K562 (cell line): ENCODE measurements at regions not wholly inside any gene's neighbourhood (a gene's known extent, or its start where the extent isn't known, plus 50 kb on each side); places are given as distances from the start of the nearest gene placed in this dataset.

Source experiments
- BHLHE40 ChIP-seq: IDR thresholded peaks from 2 replicates; pipeline ENCODE4 v1.6.1; 2011; ENCODE audit warnings: low read length, improper control_type of control experiment
- CTCF ChIP-seq, 3 experiments: IDR thresholded peaks in 2 of 3; conservative IDR thresholded peaks in 1 of 3; 2 replicates each; pipeline ENCODE4 v1.5.1; 2011 to 2012; ENCODE audit warnings: low read length in 3 of 3, mild to moderate bottlenecking in 3 of 3, control low read depth in 2 of 3, improper control_type of control experiment in 1 of 3, inconsistent platforms in 1 of 3, low read depth in 1 of 3, mixed read lengths in 1 of 3, moderate library complexity in 1 of 3; ENCODE audit not compliant: insufficient read depth in 2 of 3
- DIDO1 ChIP-seq: fragments of 450-650 bp; IDR thresholded peaks from 2 replicates; pipeline ENCODE4 v1.6.1; 2016; ENCODE audit warnings: low read depth, missing biosample characterization, missing genetic modification characterization
- E2F6 ChIP-seq, 2 experiments: IDR thresholded peaks; 2 replicates each; pipeline ENCODE4 v1.6.1; 2011; ENCODE audit warnings: borderline replicate concordance in 1 of 2, control low read depth in 1 of 2, low read depth in 1 of 2, low read length in 1 of 2, mild to moderate bottlenecking in 1 of 2, mixed read lengths in 1 of 2, moderate library complexity in 1 of 2; ENCODE audit not compliant: insufficient read depth in 1 of 2, insufficient read length in 1 of 2, poor library complexity in 1 of 2, severe bottlenecking in 1 of 2; ENCODE audit errors: extremely low read depth in 1 of 2
- FOXJ2 ChIP-seq: fragments of 200-800 bp; sonication (Bioruptor generic); IDR thresholded peaks from 2 replicates; pipeline ENCODE4 v1.6.1; 2016; ENCODE audit warnings: missing genetic modification characterization, missing compliant biosample characterization
- FOXP1 ChIP-seq: sonication (generic); formaldehyde crosslinking; IDR thresholded peaks from 2 replicates; pipeline ENCODE4 v1.8.0; 2022; ENCODE audit warnings: mild to moderate bottlenecking, missing genetic modification reagents
- HCFC1 ChIP-seq: IDR thresholded peaks from 2 replicates; pipeline ENCODE4 v1.6.1; 2012; ENCODE audit warnings: low read depth, low read length, improper control_type of control experiment
- LEF1 ChIP-seq: fragments of 450-650 bp; IDR thresholded peaks from 2 replicates; pipeline ENCODE4 v1.6.1; 2016; ENCODE audit warnings: mild to moderate bottlenecking
- MAX ChIP-seq: sonication (generic); formaldehyde crosslinking; IDR thresholded peaks from 2 replicates; pipeline ENCODE4 v1.9.0; 2022; ENCODE audit warnings: mild to moderate bottlenecking, missing genetic modification reagents
- MTA3 ChIP-seq: fragments of 450-650 bp; formaldehyde crosslinking; IDR thresholded peaks from 2 replicates; pipeline ENCODE4 v1.6.1; 2017; ENCODE audit warnings: mild to moderate bottlenecking, borderline replicate concordance
- NCOA1 ChIP-seq: fragments of 450-650 bp; IDR thresholded peaks from 2 replicates; pipeline ENCODE4 v1.6.1; 2016; ENCODE audit warnings: low read depth
- NR1H2 ChIP-seq: sonication (generic); formaldehyde crosslinking; IDR thresholded peaks from 2 replicates; pipeline ENCODE4 v1.4.0; 2020; ENCODE audit warnings: mild to moderate bottlenecking, missing genetic modification reagents
- RBM17 ChIP-seq: fragments of 200-400 bp; formaldehyde crosslinking; IDR thresholded peaks from 2 replicates; pipeline ENCODE4 v1.6.1; 2017; ENCODE audit warnings: low read depth, mild to moderate bottlenecking, low read length, borderline replicate concordance
- STAG1 ChIP-seq: sonication (generic); formaldehyde crosslinking; IDR thresholded peaks from 2 replicates; pipeline ENCODE4 v1.5.0; 2020; ENCODE audit warnings: missing genetic modification reagents, borderline replicate concordance
- ZFX ChIP-seq: sonication (generic); formaldehyde crosslinking; IDR thresholded peaks from 2 replicates; pipeline ENCODE4 v1.8.0; 2022; ENCODE audit warnings: mild to moderate bottlenecking, missing genetic modification reagents, moderate library complexity

- TF ChIP-seq CTCF (IDR thresholded peaks at IDR 0.05 in 2 of 3, conservative IDR thresholded peaks at IDR 0.05 in 1 of 3; ENCODE audit: insufficient read depth in 2 of 3, low read depth in 1 of 3, low read length in 3 of 3) (peak; percentile 90 to 97 (median 91)), BHLHE40 (0 out of 2 replicates have a peak, but pooled peaks have one; percentile 25), FOXP1 (CRISPR knock-in tag) (0 out of 2 replicates have a peak, but pooled peaks have one; percentile 36), DIDO1 (tag) (no peak), STAG1 (CRISPR knock-in tag) (peak; percentile 84; the same call in 1 of the 2 replicates), HCFC1 (no peak), NCOA1 (no peak), MAX (peak; percentile 13; the same call in 1 of the 2 replicates), MTA3 (0 out of 2 replicates have a peak, but pooled peaks have one; percentile 38), LEF1 (no peak), E2F6 (IDR thresholded peaks at IDR 0.05; ENCODE audit: borderline replicate concordance in 1 of 2, extremely low read depth in 1 of 2, insufficient read depth in 1 of 2, insufficient read length in 1 of 2, low read depth in 1 of 2, low read length in 1 of 2, poor library complexity in 1 of 2, severe bottlenecking in 1 of 2) (no peak), ZFX (0 out of 2 replicates have a peak, but pooled peaks have one; percentile 37), FOXJ2 (tag) (no peak), NR1H2 (CRISPR knock-in tag) (no peak), RBM17 (no peak)
These were observed 141.0 kb upstream of the CIBAR2 start (continued) for GRCh38 chr16:85253084-85253941.
